Ectodermal cell (in vitro differentiated cells): ENCODE measurements at regions not wholly inside any gene's neighbourhood (a gene's known extent, or its start where the extent isn't known, plus 50 kb on each side); places are given as distances from the start of the nearest gene placed in this dataset.

Experiments used
- H3K27ac ChIP-seq: 2 replicates; pipeline ENCODE4 v1.7.0; 2013; ENCODE audit warnings: mild to moderate bottlenecking, low read depth, low read length; ENCODE audit not compliant: insufficient read depth, poor library complexity, severe bottlenecking
- H3K27me3 ChIP-seq: 2 replicates; pipeline ENCODE4 v1.7.0; 2013; ENCODE audit warnings: mild to moderate bottlenecking, low read length; ENCODE audit not compliant: insufficient read depth, control insufficient read depth, poor library complexity, severe bottlenecking
- H3K36me3 ChIP-seq: one replicate; pipeline ENCODE4 v1.7.0; 2013; ENCODE audit warnings: low read length; ENCODE audit not compliant: control insufficient read depth, insufficient read depth
- H3K4me1 ChIP-seq: one replicate; pipeline ENCODE4 v1.7.0; 2013; ENCODE audit warnings: low read length; ENCODE audit not compliant: control insufficient read depth, insufficient read depth
- H3K4me3 ChIP-seq: 2 replicates; pipeline ENCODE4 v1.7.0; 2013; ENCODE audit warnings: low read depth, low read length, control low read depth; ENCODE audit not compliant: insufficient read depth
- H3K9me3 ChIP-seq: 2 replicates; pipeline ENCODE4 v1.7.0; 2013; ENCODE audit warnings: mild to moderate bottlenecking, low read length, moderate library complexity; ENCODE audit not compliant: control insufficient read depth
- WGBS, 2 experiments: methylation state at CpG; one replicate each; pipeline ENCODE4 v1.1.7; 2013; ENCODE audit warnings: missing lambda C conversion rate in 2 of 2; 5-methylcytosine and 5-hydroxymethylcytosine counted together

DNA sequence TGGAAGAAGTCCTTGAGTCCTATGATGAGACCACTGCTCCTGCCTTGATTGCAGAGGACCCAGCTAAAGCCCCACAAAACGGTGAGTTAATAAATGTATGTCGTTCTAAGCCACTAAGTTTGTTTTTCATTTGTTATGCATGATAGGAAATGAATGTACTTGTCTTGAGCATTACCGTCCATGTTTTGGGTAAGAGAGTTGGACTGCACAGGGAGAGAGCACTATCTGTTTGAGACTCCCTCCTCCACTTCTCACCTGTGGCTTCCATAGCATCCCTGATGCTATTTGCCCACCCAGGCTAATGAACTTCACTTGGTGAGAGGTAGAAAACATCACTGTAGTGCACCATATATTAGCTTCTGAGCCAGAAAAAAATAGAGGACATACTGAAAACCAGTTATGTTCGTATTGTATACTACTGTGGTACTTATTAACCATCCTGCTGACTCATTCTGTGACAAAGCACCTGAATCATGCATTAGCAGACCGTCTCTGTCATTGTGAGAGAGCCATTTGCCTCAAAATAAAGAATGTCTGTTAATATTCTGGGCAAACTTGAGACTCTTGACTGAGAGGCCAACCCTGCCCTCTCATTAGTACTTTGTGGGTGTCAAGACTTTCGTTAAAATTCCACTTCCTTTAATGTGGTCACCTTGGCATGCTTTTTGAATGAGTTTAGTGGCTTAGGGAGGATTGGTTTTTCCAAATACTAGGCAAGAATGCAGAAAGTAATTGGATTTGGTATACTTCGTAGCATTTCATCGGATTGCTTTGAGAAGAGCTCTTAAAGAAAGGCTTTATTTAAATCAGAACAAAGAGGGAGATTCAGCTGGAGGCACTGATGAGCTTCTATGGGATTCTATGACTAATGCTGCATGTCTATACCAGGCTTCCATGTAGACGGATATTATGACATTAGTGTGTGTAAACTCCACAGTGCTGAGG, 99.3 kb upstream of the GRPR start:
- Histone ChIP-seq H3K4me3 (no peak overlapping the region), H3K36me3 (no peaks in the 10 kb centered on the region), H3K4me1 (peaks cover 5% of the 10 kb centered on the region), H3K27me3 (no peaks in the 10 kb centered on the region), H3K9me3 (no peaks in the 10 kb centered on the region), H3K27ac (no peak overlapping the region)
- 74 to 78% methylated on average over 9 of the region's 9 CpGs for WGBS, 2 experiments

GRCh38 chrX:16022580-16023200, 100.7 kb upstream of the GRPR start:
- Histone ChIP-seq H3K4me1 (peaks cover 5% of the 10 kb centered on the region), H3K36me3 (no peaks in the 10 kb centered on the region), H3K9me3 (no peaks in the 10 kb centered on the region), H3K4me3 (no peak overlapping the region), H3K27me3 (no peaks in the 10 kb centered on the region), H3K27ac (no peak overlapping the region)
- 0% methylated on average over 1 of the region's 1 CpG for WGBS, 2 experiments

DNA sequence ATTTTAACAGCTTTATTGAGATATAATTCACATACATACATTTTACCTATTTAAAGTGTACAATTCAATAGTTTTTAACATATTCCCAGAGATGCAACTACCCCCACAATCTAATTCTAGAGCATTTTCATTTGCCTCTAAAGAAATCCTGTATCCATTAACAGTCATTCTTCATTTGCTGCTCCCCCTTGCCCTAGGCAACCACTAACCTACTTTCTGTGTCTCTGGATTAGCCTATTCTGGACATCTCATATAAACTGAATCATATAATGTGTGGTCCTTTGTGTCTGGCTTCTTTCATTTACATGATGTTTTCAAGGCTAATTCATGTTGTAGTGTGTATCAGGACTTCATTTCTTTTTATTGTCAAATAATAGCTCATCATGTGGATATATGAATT, 105.1 kb upstream of the GRPR start:
- H3K4me3 ChIP-seq = no peak overlapping the region
- no peaks in the 10 kb centered on the region for H3K36me3 ChIP-seq
- H3K27ac ChIP-seq = no peak overlapping the region
- H3K27me3 ChIP-seq = no peaks in the 10 kb centered on the region
- H3K9me3 ChIP-seq = no peaks in the 10 kb centered on the region
- H3K4me1 ChIP-seq = no peaks in the 10 kb centered on the region

GRCh38 chrX:16014171-16014570, 109.2 kb upstream of the GRPR start:
- no peak overlapping the region for H3K4me3 ChIP-seq
- no peaks in the 10 kb centered on the region for H3K4me1 ChIP-seq
- H3K27me3 ChIP-seq = no peaks in the 10 kb centered on the region
- no peak overlapping the region for H3K27ac ChIP-seq
- no peaks in the 10 kb centered on the region for H3K9me3 ChIP-seq
- no peaks in the 10 kb centered on the region for H3K36me3 ChIP-seq

DNA sequence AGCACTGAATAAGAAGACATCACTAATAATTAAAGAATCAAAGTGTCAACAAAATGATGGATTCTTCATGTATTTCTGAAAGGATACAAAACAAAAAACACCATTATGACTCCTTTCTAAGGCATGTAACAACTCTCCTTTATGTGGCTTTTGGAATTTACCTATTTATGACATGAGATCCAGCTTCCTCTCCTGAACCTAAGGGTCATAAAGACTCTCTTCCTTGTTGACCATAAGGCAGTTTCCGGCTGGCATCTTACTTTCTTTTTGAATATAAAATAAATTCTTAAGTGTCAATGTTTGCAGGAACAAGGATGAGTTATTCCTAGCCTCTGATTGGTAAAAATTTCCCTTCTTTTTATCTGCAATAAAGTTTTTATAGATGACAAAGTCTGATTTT, 111.1 kb upstream of the GRPR start:
- Histone ChIP-seq H3K9me3 (no peaks in the 10 kb centered on the region), H3K27me3 (no peaks in the 10 kb centered on the region), H3K36me3 (no peaks in the 10 kb centered on the region), H3K4me3 (no peak overlapping the region), H3K4me1 (no peaks in the 10 kb centered on the region), H3K27ac (no peak overlapping the region)
- WGBS, 2 experiments = no CpG with 5 or more reads among the region's 1 CpG

DNA sequence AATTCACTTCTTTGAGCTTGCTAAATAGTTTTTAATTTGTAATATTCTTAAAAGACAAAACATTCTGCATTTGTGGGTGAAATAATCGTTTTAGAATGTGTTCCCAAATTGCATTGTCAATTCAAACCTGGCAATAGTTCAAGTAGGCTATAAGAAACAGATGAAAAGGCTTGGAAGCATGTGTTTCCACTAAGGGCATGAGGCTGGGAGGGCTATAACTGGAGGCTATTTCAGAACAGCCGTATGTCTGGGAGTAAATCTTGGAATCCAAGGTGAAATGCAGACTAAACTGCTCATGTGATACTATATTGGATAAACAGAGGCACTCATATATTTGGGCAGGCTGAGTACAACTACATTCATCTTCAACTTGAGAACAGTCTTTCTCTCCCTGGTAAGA, 117.4 kb upstream of the GRPR start:
- Histone ChIP-seq H3K27me3 (no peaks in the 10 kb centered on the region), H3K36me3 (no peaks in the 10 kb centered on the region), H3K27ac (no peak overlapping the region), H3K4me3 (no peak overlapping the region), H3K4me1 (no peaks in the 10 kb centered on the region), H3K9me3 (no peaks in the 10 kb centered on the region)
- 94 to 97% methylated on average over 2 of the region's 2 CpGs for WGBS, 2 experiments

DNA sequence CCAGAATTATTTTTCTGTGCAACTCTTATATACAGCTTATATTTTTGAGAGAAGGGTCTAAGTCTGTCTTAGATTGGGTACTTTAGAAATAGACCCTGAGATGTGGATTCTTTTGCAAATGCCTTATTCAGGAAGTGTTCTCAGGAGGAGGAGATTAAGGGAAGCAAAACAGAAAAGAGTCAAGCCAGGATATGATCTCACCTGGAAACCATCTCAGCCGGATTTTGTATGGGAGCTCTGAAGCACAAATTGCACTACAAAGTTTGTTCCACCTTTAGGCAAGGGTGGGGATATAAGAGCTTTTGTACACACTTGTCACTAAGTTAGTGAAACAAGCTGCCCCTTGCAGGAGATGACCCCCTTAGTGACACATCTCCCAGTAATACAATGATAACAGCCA, 121.2 kb upstream of the GRPR start:
- 94 to 100% methylated on average over 1 of the region's 1 CpG for WGBS, 2 experiments
- Histone ChIP-seq H3K27ac (no peak overlapping the region), H3K9me3 (no peaks in the 10 kb centered on the region)

DNA sequence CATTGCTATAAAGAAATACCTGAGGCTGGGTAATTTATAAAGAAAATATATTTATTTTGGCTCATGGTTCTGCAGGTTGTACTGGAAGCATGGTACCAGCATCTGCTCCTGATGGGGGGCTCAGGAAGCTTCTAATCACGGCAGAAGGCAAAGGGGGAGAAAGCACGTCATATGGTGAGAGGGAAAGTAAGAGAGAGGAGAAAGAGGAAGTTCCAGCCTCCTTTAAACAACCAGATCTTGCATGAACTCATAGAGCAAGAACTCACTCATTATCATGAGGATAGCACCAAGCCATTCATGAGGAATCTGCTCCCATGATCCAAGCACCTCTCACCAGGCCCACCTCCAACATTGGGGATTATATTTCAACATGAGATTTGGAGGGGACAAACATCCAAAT, 125.0 kb upstream of the GRPR start:
- Histone ChIP-seq H3K27me3 (no peaks in the 10 kb centered on the region), H3K36me3 (no peaks in the 10 kb centered on the region), H3K4me1 (no peaks in the 10 kb centered on the region), H3K4me3 (no peak overlapping the region), H3K9me3 (no peaks in the 10 kb centered on the region), H3K27ac (no peak overlapping the region)
- 89% methylated on average over 2 of the region's 2 CpGs; no CpG with 5 or more reads in 1 of the 2 experiments for WGBS, 2 experiments

More for the DNA sequence above, 121.2 kb upstream of the GRPR start:
- no peaks in the 10 kb centered on the region for H3K36me3 ChIP-seq
- H3K4me1 ChIP-seq = no peaks in the 10 kb centered on the region
- H3K27me3 ChIP-seq = no peaks in the 10 kb centered on the region
- no peak overlapping the region for H3K4me3 ChIP-seq

GRCh38 chrX:15989716-15990115, 133.6 kb upstream of the GRPR start:
- Histone ChIP-seq H3K36me3 (no peaks in the 10 kb centered on the region), H3K9me3 (no peaks in the 10 kb centered on the region), H3K4me1 (no peaks in the 10 kb centered on the region), H3K27ac (no peak overlapping the region), H3K27me3 (no peaks in the 10 kb centered on the region), H3K4me3 (no peak overlapping the region)
- WGBS, 2 experiments = 70 to 88% methylated on average over 3 to 4 of the region's 4 CpGs

DNA sequence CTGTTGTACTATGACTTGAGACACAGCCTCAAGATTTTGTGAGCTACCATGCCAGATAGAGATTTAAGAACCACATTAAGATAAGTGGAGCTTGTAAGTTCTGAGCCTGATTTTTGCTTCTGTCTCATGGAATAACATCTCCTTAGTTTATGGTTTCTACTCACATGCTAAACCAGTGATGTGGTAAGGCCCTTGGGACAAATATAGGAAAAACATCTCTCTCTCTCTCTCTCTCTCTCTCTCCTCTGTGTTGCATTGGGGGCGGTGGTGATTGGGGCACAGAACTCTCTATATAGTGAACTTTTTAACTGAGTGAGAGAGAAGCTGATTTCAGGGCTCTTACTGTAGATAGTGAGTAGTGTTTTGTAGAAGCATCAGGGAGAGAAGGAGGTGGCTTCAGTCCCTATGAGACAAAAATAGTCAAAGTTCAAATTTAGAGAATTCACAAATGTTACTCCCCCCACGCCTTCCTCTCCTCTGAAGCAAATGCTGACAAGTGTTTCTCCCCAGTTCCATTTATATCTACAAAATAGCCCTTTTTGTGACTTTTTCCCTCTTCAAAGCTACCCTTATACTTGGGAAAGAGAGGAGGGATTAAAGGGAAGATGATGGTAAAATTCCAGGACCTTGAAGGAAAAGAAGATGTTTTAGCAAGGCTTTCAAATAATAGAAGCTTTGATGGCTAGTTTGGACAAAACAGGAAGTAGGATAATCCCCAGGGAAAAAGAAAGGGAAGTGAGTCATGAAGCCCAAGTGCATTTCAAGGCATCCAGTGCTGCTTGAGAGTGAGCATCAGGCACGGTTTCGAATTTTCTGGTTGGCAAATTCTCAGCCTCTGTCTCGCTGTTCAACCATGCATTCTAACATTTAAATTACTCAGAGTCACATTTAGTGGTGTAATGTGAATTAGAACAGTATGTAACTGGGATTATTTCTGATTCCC, 134.3 kb upstream of the AP1S2 start:
- 95 to 96% methylated on average over 1 to 2 of the region's 5 CpGs for WGBS, 2 experiments
- Histone ChIP-seq H3K4me3 (no peak overlapping the region), H3K9me3 (no peaks in the 10 kb centered on the region), H3K4me1 (no peaks in the 10 kb centered on the region), H3K27ac (no peak overlapping the region), H3K27me3 (no peaks in the 10 kb centered on the region), H3K36me3 (no peaks in the 10 kb centered on the region)
